ENCODE measurements at regions not wholly inside any gene's neighbourhood (a gene's known extent, or its start where the extent isn't known, plus 50 kb on each side); places are given as distances from the start of the nearest gene placed in this dataset.

DNA sequence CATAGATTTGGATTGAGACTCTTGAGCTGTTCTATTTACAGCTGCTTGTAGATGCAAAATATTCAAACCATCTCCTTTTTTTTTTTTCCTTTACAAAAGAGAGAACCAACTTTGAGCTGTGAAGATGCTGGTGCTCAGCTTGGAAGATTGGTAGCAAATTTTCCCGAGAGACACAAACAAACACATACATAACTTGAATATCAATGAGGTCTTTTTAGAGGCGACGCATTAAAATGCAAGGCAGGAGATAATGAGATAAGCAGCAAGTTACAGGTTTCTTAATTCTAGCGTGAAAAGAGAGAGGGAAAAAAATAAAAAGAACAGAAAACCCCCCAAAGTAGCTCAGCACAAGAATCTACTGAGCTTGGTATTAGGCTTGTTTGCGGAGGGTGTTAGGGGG is 247.0 kb upstream of the SORL1-AS1 start:
- TF ChIP-seq, protein P1, sequence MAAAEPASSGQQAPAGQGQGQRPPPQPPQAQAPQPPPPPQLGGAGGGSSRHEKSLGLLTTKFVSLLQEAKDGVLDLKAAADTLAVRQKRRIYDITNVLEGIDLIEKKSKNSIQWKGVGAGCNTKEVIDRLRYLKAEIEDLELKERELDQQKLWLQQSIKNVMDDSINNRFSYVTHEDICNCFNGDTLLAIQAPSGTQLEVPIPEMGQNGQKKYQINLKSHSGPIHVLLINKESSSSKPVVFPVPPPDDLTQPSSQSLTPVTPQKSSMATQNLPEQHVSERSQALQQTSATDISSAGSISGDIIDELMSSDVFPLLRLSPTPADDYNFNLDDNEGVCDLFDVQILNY (CRISPR knock-in tag; IDR thresholded peaks at IDR 0.05) = no peak
- TF ChIP-seq, protein P2, sequence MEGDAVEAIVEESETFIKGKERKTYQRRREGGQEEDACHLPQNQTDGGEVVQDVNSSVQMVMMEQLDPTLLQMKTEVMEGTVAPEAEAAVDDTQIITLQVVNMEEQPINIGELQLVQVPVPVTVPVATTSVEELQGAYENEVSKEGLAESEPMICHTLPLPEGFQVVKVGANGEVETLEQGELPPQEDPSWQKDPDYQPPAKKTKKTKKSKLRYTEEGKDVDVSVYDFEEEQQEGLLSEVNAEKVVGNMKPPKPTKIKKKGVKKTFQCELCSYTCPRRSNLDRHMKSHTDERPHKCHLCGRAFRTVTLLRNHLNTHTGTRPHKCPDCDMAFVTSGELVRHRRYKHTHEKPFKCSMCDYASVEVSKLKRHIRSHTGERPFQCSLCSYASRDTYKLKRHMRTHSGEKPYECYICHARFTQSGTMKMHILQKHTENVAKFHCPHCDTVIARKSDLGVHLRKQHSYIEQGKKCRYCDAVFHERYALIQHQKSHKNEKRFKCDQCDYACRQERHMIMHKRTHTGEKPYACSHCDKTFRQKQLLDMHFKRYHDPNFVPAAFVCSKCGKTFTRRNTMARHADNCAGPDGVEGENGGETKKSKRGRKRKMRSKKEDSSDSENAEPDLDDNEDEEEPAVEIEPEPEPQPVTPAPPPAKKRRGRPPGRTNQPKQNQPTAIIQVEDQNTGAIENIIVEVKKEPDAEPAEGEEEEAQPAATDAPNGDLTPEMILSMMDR (IDR thresholded peaks at IDR 0.05) = no peak
- TF ChIP-seq GTF2I (CRISPR knock-in tag; conservative IDR thresholded peaks at IDR 0.05) (no peak), NFE2L1 (CRISPR knock-in tag; IDR thresholded peaks at IDR 0.05) (no peak), NR3C1 (CRISPR knock-in tag; conservative IDR thresholded peaks at IDR 0.05; ENCODE audit: low read depth) (no peak), NFATC4 (CRISPR knock-in tag; IDR thresholded peaks at IDR 0.05) (no peak), ZNF671 (CRISPR knock-in tag; IDR thresholded peaks at IDR 0.05) (no peak)
- TF ChIP-seq, protein P3, sequence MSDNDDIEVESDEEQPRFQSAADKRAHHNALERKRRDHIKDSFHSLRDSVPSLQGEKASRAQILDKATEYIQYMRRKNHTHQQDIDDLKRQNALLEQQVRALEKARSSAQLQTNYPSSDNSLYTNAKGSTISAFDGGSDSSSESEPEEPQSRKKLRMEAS (CRISPR knock-in tag; IDR thresholded peaks at IDR 0.05) = no peak
